NCI-H345 (cell line): ENCODE measurements at regions not wholly inside any gene's neighbourhood (a gene's known extent, or its start where the extent isn't known, plus 50 kb on each side); places are given as distances from the start of the nearest gene placed in this dataset.

Experiments
- DNase-seq: peaks from one replicate; lab custom pipeline; 2025; lab: John Stamatoyannopoulos, UW

- DNase-seq, result no peak
These were observed 1917.6 kb upstream of the WWC1 start for GRCh38 chr5:166373817-166374216.

DNA sequence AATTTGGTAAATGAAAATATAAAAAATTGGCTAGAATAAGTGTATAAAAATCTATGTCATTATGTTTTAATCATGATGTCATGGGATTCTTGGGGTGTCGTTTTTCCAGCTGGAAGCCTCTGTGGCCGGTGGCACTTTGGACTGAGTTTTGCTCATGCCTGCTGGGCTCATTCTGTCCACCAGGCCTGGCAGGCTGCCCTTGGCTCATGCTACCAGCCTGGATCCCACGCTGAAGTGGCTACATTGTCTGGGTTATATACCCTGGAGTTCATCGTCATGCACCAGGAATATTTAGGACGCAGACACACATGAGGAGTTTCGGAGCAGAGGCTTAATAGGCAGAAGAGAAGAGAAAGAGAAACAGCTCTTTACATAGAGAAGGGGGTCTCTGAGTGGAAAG is 1913.7 kb upstream of the WWC1 start:
- DNase-seq, result no peak

DNA sequence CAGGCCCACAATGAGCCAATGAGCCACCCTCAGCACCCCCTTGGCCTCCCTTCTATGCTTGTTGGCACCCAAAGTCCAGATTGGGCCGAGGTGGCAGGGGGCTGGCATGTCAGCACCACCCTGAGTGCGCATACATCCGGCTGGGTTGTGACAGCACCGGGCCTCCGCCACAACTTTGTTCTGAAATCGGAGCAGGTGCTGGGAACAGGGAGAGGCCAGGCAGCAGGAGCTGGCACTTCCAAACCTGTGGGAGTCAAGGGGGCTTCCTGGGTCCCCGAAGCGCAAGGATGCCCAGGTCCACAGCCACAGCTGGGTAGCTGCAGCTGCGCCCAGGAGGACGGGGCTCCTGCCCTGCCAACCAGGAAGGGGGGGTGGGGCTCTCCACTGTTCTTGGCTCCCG is 1911.9 kb upstream of the WWC1 start:
- DNase-seq, result no peak

DNA sequence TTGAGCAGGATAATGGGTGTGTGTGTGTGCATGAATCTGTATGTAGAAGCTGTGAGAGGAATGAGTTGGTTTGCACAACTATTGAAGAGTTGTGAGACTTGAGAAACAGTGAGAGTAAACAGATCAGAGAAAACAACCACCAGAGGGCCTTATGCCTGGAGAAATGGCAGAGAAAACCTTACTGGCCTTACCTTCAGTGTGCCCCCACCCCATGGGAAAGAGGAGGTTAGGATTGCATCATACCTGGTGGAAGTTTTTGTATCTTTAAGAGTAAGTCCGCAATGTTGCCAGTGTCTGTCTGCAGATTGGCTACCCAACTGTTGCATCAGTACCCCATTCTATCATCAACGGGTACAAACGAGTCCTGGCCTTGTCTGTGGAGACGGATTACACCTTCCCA is 1909.4 kb upstream of the WWC1 start:
- DNase-seq, result no peak

- DNase-seq, result no peak
These were observed 1893.3 kb upstream of the WWC1 start for GRCh38 chr5:166398131-166398530.

DNA sequence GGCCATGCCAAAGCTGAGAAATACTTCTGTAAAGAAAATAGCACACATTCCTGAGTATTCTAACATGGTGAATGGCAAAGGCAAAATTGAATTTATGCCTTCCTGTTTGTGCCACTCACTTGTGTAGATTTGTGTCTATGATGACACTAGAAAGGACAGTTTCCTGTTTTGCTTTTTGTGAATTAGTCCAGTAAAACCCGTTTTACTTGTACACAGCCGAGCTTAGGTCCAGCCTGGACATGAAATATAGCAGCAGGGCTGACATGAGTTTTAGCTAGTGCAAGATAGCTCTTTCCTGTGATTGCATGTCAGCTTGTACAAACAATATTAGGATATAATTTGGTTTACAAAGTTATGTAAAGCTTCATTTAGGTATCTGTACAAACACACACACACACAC is 1891.7 kb upstream of the WWC1 start:
- no peak for DNase-seq

DNA sequence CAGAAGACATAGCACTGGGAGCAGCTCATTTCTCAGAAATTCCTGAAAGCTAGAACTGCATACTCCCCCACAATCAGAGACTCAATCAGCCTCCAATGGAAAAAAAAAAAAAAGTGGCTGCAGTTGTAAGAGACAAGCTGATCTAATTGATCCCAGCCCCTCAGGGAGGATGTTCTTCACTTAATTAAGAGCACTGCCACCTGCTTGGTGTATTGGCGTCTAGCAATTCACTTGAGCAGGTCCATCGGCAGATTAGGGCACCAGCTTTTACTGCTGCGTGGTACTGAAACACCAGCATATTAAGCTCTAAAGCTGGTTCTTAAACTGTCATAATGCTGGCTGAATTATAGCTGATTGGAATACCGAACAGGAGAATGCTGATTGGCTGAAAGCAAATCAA is 1890.1 kb upstream of the WWC1 start:
- no peak for DNase-seq

DNA sequence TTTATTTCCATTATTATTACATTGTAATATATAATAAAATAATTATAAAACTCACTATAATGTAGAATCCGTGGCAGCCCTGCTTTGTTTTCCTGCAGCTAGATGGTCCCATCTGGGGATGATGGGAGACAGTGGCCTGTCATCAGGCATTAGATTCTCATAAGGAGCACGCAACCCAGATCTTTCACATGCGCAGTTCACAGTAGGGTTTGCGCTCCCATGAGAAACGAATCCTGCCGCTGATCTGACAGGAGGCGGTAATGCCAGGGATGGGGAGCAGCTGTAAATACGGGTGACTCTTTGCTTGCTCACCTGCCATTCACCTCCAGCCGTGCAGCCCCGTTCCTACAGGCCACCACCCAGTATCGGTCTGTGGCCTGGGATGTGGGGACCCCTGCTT is 1879.3 kb upstream of the WWC1 start:
- DNase-seq, result no peak

GRCh38 chr5:166427211-166427610 is 1864.2 kb upstream of the WWC1 start:
- no peak for DNase-seq

- no peak for DNase-seq
These were observed 1863.1 kb upstream of the WWC1 start for GRCh38 chr5:166428264-166428803.

DNA sequence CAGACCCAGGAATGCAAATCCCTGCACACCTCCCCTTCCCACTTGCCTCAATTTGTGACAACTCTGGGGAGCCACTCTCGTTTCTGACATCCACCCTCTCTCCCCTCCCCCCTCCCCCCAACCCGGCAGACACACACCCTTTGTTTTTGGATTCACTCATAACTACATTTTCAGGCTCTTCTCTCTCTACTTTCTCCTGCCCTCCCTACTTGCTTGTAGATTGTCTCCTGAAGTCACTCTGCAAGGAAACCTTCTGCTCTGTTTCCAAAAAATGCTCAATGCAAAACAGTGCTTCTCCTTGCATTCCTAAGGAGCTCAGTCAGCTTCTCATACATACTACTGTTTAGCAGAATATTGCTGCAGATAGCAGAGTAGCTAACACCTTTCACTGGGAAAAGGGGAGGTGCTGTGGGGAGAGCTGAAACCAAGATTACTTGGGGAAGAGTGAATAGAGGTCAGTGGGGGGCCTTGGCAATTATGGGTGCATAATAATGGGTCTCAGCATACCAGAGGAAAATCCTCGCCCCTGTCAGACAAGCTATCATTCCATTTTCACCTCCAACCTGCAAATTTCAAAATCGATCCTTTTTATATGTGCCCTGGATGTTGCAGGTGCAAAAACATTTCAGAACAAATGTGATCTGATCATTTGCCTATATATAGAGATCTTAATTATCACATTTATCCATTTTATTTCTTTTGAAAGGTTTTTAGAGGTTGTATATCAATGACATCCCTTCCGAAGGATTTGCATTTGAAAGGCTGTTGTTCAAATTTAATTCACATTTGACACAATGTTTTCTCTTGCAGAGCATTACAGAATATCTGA is 1860.7 kb upstream of the WWC1 start:
- no peak for DNase-seq

- DNase-seq, result no peak
These were observed 1860.0 kb upstream of the WWC1 start for GRCh38 chr5:166431456-166431855.

DNA sequence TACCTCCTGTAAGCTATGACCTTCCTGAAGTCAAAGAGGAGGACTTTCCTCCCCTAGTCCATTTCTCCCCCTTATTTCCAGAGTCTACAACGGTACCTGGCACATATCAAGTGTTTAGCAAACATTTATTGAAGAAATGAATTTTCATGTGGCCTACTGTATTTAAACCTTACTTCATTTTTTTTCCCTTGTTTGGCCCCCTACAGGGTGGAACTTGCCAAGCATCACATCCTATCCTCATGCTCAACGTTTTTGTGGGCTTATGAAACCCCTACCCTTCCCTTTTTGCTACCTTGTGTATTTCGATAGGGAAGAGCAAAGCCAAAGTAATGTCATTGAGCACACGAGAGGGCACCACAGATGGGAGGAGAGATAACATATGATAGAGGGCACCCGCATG is 1857.8 kb upstream of the WWC1 start:
- DNase-seq, result no peak

DNA sequence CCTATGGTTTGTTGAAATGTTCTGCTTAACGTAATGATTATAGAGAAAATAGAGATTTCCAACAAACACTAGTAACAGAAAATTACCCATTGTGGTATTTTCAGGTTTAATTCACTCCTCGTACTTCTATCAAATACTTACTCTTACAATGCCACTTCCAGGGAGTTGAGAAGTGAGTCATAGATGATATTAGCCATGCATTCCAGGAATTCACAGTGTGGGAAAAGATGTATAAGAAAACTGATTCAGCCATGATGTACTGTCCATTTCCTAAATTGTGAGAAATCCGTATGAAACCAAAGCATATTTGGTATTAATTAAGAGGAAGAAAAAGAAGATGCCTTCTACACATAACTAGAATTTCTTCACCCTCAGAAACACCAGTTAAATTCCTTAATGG is 1854.6 kb upstream of the WWC1 start:
- no peak for DNase-seq

DNA sequence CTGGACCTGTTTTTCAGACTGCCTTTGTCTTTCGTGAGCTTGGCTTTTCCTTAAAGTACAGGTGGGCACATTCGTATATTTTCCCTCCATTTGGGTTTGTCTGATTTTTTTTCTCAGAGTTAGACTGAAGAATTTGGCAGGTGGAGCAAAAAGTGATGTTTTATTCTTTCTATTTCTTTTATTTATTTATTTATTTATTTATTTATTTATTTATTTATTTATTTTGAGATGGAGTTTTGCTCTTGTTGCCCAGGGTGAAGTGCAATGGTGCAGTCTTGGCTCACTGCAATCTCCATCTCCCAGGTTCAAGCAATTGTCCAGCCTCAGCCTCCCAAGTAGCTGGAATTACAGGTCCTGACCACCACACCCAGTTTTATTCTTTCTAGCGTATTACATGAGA is 1805.1 kb upstream of the WWC1 start:
- no peak for DNase-seq

GRCh38 chr5:166488560-166488959 is 1802.9 kb upstream of the WWC1 start:
- no peak for DNase-seq

DNA sequence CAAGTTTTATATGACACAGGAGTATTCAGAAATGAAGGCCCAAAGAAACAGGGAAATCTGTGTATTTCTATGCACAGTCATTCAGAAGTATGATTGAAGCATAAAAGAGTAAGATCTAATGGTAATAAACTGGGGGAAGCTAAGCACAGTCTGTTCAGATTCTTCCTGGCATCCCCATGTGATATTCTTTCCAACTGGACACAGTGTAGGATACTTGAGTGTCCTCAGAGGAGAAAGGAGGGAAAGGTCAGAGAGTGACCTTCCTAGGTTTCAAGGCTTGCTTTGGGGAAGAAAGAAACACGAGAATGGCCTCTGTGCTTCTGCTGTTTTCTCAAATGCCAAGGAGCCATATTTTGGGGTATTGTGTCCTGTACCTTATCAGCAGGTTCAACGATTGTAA is 1798.4 kb upstream of the WWC1 start:
- no peak for DNase-seq

DNA sequence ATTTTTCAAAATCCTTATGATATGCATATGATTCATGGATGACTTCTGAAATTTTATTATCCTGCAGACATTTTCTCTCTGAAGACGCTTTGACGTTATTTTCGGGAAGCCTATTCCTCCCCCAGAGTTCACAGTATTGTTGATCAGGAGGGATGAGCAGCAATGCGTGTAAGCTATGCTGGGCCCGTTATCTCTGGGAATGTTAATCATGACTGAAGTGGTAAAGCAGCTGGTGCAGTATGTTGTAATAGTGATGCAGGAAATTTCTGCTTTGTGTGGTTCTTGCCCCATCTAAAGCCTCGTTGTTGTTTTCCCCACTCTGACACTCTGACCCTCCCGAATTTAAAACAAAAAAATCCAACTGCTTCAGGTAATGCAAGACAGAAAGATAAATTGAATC is 1797.8 kb upstream of the WWC1 start:
- DNase-seq, result no peak

GRCh38 chr5:166497496-166498104 is 1793.8 kb upstream of the WWC1 start:
- no peak for DNase-seq

- DNase-seq, result no peak
These were observed 1791.8 kb upstream of the WWC1 start for GRCh38 chr5:166499447-166500240.

- no peak for DNase-seq
These were observed 1787.9 kb upstream of the WWC1 start for GRCh38 chr5:166503506-166503905.

- DNase-seq, result peak; percentile 77
These were observed 1786.4 kb upstream of the WWC1 start for GRCh38 chr5:166505067-166505466.

- DNase-seq, result peak; percentile 81
These were observed 1785.9 kb upstream of the WWC1 start for GRCh38 chr5:166505544-166505943.
